NCI-H774 (cell line): ENCODE measurements at regions not wholly inside any gene's neighbourhood (a gene's known extent, or its start where the extent isn't known, plus 50 kb on each side); places are given as distances from the start of the nearest gene placed in this dataset.

ENCODE experiments used
- DNase-seq: peaks from one replicate; lab custom pipeline; 2025; lab: John Stamatoyannopoulos, UW

- no peak for DNase-seq
Observed at GRCh38 chr16:74169687-74170376, 126.8 kb upstream of the PSMD7 start.

DNA sequence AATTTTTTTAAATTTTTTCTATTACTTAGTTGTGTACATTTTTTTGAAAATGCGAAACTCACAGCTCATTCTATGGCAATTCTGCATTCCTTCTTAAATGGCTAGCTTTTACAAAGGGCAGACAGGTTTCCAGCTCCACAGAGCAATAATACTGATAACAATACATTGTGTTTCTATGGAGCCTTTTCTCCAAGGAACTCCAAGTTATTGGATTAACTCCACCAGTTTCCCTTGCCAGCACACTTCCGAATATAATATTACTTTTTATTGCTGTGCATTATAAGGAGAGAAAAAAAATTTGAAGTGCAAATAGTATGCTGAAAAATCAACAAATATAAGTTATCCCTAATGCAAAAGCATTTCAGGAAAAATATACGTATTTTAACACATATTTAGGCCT, 127.5 kb upstream of the PSMD7 start:
- no peak for DNase-seq

DNA sequence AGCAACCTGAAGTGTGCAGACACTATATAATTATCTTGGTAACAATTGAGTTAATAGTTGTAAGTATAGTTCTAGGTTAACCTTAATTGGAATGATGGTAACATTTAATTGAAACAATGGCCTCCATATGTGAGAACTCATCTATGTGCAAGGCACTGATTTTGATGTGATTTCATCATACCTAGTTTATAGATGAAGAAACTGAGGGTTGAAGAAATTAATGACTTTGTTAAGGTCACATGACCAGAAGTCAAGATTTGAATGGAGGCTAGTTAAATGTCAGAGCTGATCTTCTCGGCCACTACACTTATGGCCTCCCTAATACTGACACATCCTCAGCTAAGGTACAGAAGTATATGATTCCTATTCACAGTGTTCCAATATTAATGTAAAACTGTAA, 128.2 kb upstream of the PSMD7 start:
- DNase-seq: no peak

GRCh38 chr16:74166456-74166855, 130.2 kb upstream of the PSMD7 start:
- DNase-seq: no peak

DNA sequence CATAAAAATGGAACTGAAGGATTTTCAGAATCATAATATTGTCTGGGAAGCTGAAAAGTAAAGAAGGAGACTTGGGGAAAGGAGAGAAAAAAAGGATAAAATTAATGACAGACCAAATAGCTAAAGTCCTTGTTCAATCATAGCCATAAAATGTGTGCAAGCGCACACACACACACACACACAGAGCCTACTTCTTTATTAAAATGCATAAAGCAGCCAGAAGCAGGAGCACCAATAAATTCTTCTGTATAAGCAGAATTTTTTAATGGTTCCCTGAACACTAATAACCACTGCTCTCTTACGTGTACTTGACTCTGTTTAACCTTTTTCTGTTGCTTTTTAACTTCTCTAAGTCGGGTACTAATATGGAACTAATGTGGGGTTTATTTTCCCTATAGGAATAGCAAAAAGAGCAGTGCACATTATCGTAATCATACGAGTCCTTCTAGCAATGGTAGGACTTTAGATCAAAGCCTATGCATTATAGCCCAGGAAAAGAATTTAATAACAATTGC, 131.0 kb upstream of the PSMD7 start:
- DNase-seq: no peak

- DNase-seq: no peak
Observed at GRCh38 chr16:74160759-74161158, 135.9 kb upstream of the PSMD7 start.

- DNase-seq: no peak
Observed at GRCh38 chr16:74153773-74154172, 142.8 kb upstream of the PSMD7 start.

DNA sequence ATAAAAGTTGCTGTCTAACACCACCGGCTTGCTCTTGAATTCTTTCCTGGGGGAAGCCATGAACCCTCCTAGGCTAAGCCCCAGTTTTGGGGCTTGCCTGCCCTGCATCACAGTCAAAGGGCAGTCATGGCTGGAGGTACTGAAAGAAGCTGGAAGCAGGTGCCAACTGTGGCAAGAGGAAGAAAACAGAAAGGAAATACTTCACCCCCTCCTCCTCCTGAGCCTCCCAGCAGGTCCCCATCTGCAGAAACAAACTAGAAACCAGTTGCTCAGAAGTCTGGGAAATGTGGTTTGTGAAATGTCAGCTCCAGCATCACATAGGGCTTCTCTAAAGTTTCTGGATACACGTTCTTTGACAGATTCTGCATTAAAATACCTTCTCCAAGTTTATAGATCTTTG, 150.0 kb upstream of the PSMD7 start:
- no peak for DNase-seq

- no peak for DNase-seq
Observed at GRCh38 chr16:74143171-74143570, 153.4 kb upstream of the PSMD7 start.

DNA sequence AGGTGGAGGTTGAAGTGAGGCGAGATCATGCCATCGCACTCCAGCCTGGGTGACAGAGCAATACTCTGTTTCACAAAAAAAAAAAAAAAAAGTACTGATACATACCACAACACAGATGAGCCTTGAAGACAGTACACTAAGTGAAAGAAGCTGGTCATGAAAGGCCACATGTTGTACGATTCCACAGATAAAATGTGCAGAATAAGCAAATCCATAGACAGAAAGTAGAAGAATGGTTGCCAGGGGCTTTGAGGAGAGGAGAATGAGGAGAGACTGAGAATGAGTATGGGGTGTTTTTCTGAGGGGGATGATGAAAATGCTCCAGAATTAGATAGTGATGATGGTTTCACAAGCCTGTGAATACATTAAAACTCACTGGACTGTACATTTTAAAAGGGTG, 155.6 kb upstream of the PSMD7 start:
- DNase-seq: no peak

DNA sequence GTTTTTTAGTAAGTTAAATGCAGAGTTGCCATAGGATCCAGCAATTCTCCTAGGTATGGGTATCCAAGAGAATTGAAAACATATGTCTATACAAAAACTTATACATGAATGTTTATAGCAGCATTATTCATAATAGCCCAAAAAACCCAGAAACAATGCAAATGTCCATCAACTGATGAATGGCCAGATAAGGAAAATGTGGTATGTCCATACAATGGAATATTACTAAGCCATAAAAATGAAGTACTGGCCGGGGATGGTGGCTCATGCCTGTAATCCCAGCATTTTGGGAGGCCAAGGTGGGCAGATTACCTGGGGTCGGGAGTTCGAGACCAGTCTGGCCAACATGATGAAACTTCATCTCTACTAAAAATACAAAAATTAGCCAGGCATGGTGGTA, 156.1 kb upstream of the PSMD7 start:
- no peak for DNase-seq

GRCh38 chr16:74123826-74124225, 172.8 kb upstream of the PSMD7 start:
- no peak for DNase-seq

- DNase-seq: no peak
Observed at GRCh38 chr16:74123195-74123594, 173.4 kb upstream of the PSMD7 start.

DNA sequence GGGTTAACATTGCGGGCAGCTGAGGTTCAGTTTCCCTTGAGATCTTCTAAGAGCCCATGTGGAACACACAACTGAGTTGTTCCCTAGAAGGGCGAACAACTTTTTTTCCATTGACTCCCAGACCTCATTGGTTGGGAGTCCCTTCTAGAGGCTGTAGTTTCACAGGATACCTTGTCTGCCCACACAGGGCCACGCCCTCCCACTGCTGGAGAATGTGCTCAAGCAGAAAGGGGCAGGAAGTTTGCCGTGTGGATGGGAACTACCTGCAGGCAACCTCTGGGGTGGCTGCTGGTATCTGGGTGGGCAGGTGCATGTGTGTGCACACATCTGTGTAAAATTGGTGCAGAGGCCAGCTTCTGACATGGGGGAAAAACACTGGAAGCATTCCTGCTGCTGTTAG, 178.8 kb upstream of the PSMD7 start:
- no peak for DNase-seq

- no peak for DNase-seq
Observed at GRCh38 chr16:74113545-74113944, 183.1 kb upstream of the PSMD7 start.

DNA sequence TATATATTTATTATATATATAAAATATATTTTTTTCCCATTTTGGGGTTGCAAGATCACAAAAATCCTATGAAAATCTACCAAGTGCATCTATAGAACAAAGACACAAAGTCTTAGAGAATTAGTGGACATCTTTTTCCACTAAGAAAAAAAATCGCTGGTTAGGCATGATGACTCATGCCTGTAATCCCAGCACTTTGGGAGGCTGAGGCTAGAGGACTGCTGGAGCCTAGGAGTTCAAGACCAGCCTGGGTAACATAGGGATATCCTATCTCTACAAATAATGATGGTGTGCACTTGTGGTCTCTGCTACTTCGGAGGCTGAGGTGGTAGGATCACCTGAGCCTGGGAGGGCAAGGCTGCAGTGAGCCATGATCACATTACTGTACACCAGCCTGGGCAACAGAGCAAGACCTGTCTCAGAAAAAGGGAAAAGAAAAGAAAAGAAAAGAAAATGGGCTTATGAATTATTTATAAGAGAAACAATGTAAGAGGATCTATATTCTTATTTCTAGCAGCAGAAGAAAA, 185.1 kb upstream of the PSMD7 start:
- DNase-seq: no peak

GRCh38 chr16:74107795-74108610, 188.6 kb upstream of the PSMD7 start:
- no peak for DNase-seq

DNA sequence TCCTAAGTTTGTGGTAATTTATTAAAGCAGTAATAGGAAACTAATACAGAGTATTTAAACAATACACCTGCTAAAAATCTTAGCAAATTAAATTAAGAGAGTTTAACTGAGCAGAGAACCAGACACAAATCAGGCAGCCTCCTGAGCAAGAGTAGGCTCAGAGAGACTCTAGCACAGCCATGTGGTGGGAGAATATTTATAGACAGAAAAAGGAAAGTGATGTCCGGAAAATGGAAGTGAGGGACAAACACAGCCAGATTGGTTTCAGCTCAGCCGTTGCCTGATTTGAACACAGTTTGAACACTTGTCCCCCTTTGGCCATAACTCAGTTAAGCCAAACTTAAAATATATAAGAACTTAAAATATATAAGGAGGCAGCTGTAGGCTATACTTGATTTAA, 192.6 kb upstream of the PSMD7 start:
- no peak for DNase-seq

- no peak for DNase-seq
Observed at GRCh38 chr16:74101379-74102137, 195.1 kb upstream of the PSMD7 start.

DNA sequence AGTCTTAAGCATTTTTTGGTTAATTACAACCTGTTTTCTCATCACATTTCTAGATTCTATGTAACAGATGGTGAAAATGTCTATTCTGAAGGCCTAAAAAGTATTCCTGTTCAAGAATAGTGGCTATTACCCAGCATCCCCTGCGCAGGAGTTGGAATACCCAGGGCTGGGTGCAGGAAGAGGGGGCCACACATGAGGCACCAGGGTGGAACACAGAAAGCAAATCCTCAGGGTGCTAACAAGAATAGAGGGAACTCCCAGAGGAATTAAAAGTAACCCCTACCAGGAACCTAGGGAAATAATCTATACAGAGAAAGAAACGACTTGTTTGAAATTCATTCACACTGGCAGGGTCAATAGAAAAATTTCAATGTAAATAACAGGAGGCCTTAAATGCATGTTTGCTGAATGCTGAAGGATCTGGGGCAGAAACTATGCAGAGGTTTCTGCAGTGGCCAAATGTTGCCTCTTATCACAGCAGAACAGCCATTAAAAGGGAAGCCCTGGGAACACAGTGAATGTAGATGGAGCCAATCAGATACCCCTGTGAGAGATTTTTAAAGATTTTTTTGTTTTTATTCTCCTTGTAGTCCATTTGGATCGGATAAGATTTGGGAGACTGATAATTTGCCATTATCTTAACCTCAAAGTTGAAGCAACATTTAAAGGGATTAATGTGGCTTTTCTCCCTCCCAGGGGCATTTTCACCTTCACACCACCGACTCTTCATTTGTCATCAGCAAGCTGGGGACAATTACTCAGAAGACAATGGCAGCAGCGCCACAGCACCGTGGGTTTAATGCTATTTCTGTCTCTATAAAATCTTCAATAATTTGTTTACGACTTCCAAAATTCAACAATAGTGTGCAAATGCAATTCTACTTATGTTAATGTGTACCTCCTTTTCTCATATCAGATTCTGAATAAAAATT, 196.0 kb upstream of the PSMD7 start:
- no peak for DNase-seq

DNA sequence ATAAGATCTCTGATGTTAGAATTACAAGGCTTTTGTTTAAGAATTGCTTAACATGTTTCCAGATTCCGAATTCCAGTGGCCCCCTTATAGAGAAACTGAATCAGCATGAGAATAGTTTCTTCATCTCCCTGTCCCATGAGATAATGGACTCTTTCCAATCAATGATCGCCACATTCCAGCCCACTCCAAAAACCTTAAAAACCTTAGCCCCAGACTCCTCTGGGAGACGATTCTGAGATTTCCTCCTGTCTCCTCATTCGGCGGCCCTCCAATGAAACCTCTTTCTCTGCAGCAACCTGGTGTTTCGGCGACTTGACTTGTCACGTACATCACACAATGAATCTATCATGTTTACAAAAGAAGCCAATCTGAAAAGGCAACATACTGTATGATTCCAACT, 197.1 kb upstream of the PSMD7 start:
- DNase-seq: no peak
